ENCODE measurements at regions not wholly inside any gene's neighbourhood (a gene's known extent, or its start where the extent isn't known, plus 50 kb on each side); places are given as distances from the start of the nearest gene placed in this dataset.

DNA sequence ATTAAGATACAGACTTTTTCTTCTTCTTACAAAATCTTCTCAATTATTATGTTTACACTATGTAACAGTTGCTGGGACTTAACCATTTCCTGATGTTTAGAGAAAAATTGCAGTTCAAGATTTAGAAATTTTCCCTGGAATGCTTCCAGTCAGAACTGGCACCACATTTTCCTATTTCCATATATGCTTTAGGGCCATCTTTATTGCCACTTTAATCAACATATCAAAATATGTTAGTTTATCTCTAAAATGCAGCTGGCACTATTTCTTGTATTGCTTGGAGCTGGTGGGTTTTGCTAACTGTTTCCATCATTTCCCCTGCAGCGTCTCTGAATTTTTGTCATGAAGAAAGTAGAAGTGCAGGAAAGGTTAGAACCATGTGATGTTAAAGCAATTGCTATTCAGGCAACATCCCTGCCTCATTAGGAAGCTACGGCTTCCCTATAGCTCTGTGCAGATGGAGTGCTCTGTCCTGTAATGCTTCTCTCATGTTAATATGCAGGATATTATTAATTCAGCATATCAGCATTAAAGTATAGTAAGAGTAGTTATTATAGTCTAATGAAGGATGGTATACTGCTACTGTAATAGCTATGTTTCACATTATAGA is 269.1 kb downstream of the MTRR start:
- TF ChIP-seq ARNT2 (CRISPR knock-in tag; IDR thresholded peaks at IDR 0.05; ENCODE audit: low read depth) (no peak), KLF11 (CRISPR knock-in tag; IDR thresholded peaks at IDR 0.05) (no peak), JUNB (CRISPR knock-in tag; IDR thresholded peaks at IDR 0.05; ENCODE audit: borderline replicate concordance) (no peak)
- TF ChIP-seq, protein P1, sequence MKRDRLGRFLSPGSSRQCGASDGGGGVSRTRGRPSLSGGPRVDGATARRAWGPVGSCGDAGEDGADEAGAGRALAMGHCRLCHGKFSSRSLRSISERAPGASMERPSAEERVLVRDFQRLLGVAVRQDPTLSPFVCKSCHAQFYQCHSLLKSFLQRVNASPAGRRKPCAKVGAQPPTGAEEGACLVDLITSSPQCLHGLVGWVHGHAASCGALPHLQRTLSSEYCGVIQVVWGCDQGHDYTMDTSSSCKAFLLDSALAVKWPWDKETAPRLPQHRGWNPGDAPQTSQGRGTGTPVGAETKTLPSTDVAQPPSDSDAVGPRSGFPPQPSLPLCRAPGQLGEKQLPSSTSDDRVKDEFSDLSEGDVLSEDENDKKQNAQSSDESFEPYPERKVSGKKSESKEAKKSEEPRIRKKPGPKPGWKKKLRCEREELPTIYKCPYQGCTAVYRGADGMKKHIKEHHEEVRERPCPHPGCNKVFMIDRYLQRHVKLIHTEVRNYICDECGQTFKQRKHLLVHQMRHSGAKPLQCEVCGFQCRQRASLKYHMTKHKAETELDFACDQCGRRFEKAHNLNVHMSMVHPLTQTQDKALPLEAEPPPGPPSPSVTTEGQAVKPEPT (CRISPR knock-in tag; IDR thresholded peaks at IDR 0.05; ENCODE audit: low read depth): no peak
- POLR2A ChIA-PET: no interaction called here
- H3K9me3 ChIP-seq (ENCODE audit: low read length): no peaks in the 10 kb centered on the region
- BruUV-seq (replicated peaks): no TSS peak
- CTCF ChIA-PET (ENCODE audit: low intra/inter-chr PET ratio, low total read pairs): no interaction called here
- H2AFZ ChIP-seq (ENCODE audit: low read length): no peak overlapping the region
- in situ Hi-C loops (cut with HindIII; ENCODE audit: extremely low pct_ligation_motif_present, low pct_unique_long_range_greater_than_20kb) (no loop called here), intact Hi-C loops (cut with micrococcal nuclease; ENCODE audit: unreplicated experiment) (no loop called here)
- WGBS (ENCODE audit: low lambda C conversion rate): 0% methylated on average over 2 of the region's 2 CpGs
- H3K36me3 ChIP-seq (replicated peaks in 1 of 2; ENCODE audit: control insufficient read depth in 1 of 2, insufficient read depth in 2 of 2, low read length in 2 of 2): no peaks in the 10 kb centered on the region
- FAIRE-seq (no peak), ATAC-seq (no peak), DNase-seq (ENCODE audit: low spot score) (no peak)
- no peaks in the 10 kb centered on the region for H3K79me2 ChIP-seq (ENCODE audit: insufficient read depth, low read length)
- no peak overlapping the region for H3K9ac ChIP-seq (ENCODE audit: insufficient read depth, low read depth, low read length)
- H3K27ac ChIP-seq (ENCODE audit: extremely low read length, insufficient read depth, low read length): no peak overlapping the region
- H3K27me3 ChIP-seq (ENCODE audit: control insufficient read depth in 1 of 2, insufficient read depth in 2 of 2, low read length in 2 of 2): no peaks in the 10 kb centered on the region
- no peak overlapping the region for H3K4me2 ChIP-seq (ENCODE audit: low read depth, low read length)
- no peaks in the 10 kb centered on the region for H4K20me1 ChIP-seq (ENCODE audit: insufficient read depth, low read length)
- H3K4me1 ChIP-seq (ENCODE audit: insufficient read depth, low read length): no peaks in the 10 kb centered on the region
- no peak overlapping the region for H3K4me3 ChIP-seq (replicated peaks in 1 of 3; ENCODE audit: insufficient read depth in 1 of 3, low read depth in 2 of 3, low read length in 3 of 3)

DNA sequence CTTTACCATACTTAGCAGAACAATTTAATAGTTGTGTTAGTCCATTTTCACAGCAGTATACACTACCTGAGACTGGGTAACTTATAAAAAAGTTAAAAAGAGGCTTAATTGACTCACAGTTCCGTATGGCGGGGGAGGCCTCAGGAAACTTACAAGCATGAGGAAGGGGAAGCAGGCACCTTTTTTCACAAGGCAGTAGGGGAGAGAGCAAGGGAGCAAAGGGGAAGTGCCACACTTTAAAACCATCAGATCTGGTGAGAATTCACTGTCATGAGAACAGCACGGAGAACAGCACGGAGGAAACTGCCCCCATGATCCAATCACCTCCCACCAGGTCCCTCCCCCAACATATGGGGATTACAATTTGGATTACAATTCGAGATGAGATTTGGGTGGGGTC is 269.9 kb downstream of the MTRR start:
- 23% methylated on average over 5 of the region's 5 CpGs for WGBS (ENCODE audit: low lambda C conversion rate)
- intact Hi-C loops (cut with micrococcal nuclease; ENCODE audit: unreplicated experiment): no loop called here
- Histone ChIP-seq H3K4me1 (ENCODE audit: insufficient read depth, low read length) (no peaks in the 10 kb centered on the region), H3K9ac (ENCODE audit: insufficient read depth, low read depth, low read length) (no peak overlapping the region), H3K79me2 (ENCODE audit: insufficient read depth, low read length) (no peaks in the 10 kb centered on the region), H4K20me1 (ENCODE audit: insufficient read depth, low read length) (no peaks in the 10 kb centered on the region), H3K9me3 (ENCODE audit: low read length) (no peaks in the 10 kb centered on the region), H3K4me3 (replicated peaks in 1 of 3; ENCODE audit: insufficient read depth in 1 of 3, low read depth in 2 of 3, low read length in 3 of 3) (no peak overlapping the region), H2AFZ (ENCODE audit: low read length) (no peak overlapping the region), H3K36me3 (replicated peaks in 1 of 2; ENCODE audit: control insufficient read depth in 1 of 2, insufficient read depth in 2 of 2, low read length in 2 of 2) (no peaks in the 10 kb centered on the region), H3K27ac (ENCODE audit: extremely low read length, insufficient read depth, low read length) (no peak overlapping the region), H3K27me3 (ENCODE audit: control insufficient read depth in 1 of 2, insufficient read depth in 2 of 2, low read length in 2 of 2) (no peaks in the 10 kb centered on the region), H3K4me2 (ENCODE audit: low read depth, low read length) (no peak overlapping the region)
- DNase-seq (ENCODE audit: low spot score) (no peak), ATAC-seq (no peak), FAIRE-seq (no peak)
- ChIA-PET CTCF (ENCODE audit: low intra/inter-chr PET ratio, low total read pairs) (no interaction called here), POLR2A (no interaction called here)
- in situ Hi-C loops (cut with HindIII; ENCODE audit: extremely low pct_ligation_motif_present, low pct_unique_long_range_greater_than_20kb): no loop called here
- BruUV-seq (replicated peaks): no TSS peak
- no peak for TF ChIP-seq DNMT3B (CRISPR knock-in tag; conservative IDR thresholded peaks at IDR 0.05)
